Activated CD4-positive, alpha-beta memory T cell treated with anti-CD3 and anti-CD28 coated beads, Interleukin-2, amount 10 ng/mL, durations not matched to agents 7 days and 5 days (primary cell): ENCODE measurements at regions not wholly inside any gene's neighbourhood (a gene's known extent, or its start where the extent isn't known, plus 50 kb on each side); places are given as distances from the start of the nearest gene placed in this dataset.
"Not testable (repeated sequence)": the region's sequence is repeated elsewhere in the genome, so short reads cannot be mapped to it uniquely, and the experiment has no call there.

Experiments
- CTCF ChIA-PET: fragments of 350-600 bp; sonication (Branson Sonifier 250); formaldehyde crosslinking; loops from one replicate; lab custom pipeline; 2021; ENCODE audit warnings: antibody characterized with exemption, inconsistent platforms; lab: Charles Lee
- POLR2A ChIA-PET: fragments of 350-600 bp; sonication (Branson Sonifier 250); formaldehyde crosslinking; loops from one replicate; lab custom pipeline; 2021; ENCODE audit warnings: antibody characterized with exemption; lab: Charles Lee
- DNase-seq: peaks from one replicate; pipeline ENCODE4 v3.0.0-alpha.2; 2020
- H3K27ac Mint-ChIP-seq: one replicate; pipeline ENCODE4 v1.8.0; 2021; ENCODE audit warnings: mild to moderate bottlenecking, mixed read lengths
- H3K27me3 Mint-ChIP-seq: one replicate; pipeline ENCODE4 v1.8.0; 2021; ENCODE audit warnings: mixed read lengths
- H3K36me3 Mint-ChIP-seq: one replicate; pipeline ENCODE4 v1.8.0; 2021; ENCODE audit warnings: low read depth, mixed read lengths
- H3K4me1 Mint-ChIP-seq: one replicate; pipeline ENCODE4 v1.8.0; 2021; ENCODE audit warnings: mixed read lengths
- H3K4me3 Mint-ChIP-seq: one replicate; pipeline ENCODE4 v1.8.0; 2021; ENCODE audit warnings: mild to moderate bottlenecking, mixed read lengths
- H3K9me3 Mint-ChIP-seq: one replicate; pipeline ENCODE4 v1.8.0; 2021; ENCODE audit warnings: mixed read lengths

DNA sequence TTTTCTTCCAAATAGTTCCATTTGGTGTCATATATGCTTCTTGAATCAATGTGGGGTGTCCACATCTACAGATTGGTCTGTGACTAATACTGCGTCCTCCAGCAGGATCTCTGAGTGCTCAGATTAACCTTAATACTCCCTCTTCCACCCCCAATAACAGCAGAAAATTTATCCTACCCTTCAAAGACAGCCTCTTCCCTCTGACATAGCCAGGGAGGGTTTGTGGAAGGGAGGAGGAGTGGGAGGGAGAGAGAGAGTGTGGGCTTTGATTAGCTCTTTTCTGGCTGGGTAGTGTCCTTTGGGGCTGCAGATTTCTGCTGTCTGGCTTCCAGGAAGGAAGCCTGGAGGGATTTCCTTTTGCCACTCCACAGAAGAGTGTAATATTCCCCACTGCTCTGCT is 220.7 kb downstream of the TTC6 start:
- Mint-ChIP-seq H3K4me1 (no peaks in the 10 kb centered on the region), H3K27me3 (no peaks in the 10 kb centered on the region), H3K36me3 (no peaks in the 10 kb centered on the region), H3K4me3 (no peak overlapping the region), H3K27ac (no peak overlapping the region), H3K9me3 (no peaks in the 10 kb centered on the region)
- ChIA-PET POLR2A (no interaction called here), CTCF (no interaction called here)
- DNase-seq, result no peak

DNA sequence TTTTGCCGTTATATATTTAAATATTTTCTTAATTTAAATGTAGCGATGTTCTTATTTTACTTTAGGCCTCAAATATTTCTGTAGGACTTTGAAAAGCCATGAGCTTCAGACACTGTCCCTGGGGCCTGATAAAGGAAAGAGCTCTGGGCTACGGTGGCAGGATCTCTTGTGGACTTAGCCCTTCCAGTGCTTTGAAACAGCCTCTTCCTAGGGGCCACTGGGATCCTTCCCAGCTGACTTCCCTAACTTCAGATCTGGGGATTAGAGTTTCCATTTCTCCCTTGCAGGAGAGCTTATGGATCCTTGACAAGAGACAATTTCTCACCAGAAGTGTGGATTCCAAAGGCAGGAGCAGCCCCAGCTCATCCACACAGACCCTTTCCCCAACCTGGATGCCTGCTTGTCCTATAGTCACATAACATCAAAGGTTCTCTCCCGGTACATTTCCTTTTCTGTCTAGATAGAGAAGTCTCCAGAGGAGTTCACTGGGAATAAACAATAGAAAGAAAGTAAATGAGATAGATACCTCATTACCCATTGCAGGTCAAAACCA is 221.4 kb downstream of the TTC6 start:
- H3K27ac Mint-ChIP-seq, result no peak overlapping the region
- H3K9me3 Mint-ChIP-seq, result no peaks in the 10 kb centered on the region
- CTCF ChIA-PET, result no interaction called here
- H3K4me1 Mint-ChIP-seq, result peaks cover 3% of the 10 kb centered on the region
- POLR2A ChIA-PET, result no interaction called here
- H3K36me3 Mint-ChIP-seq, result no peaks in the 10 kb centered on the region
- no peak for DNase-seq
- H3K4me3 Mint-ChIP-seq, result no peak overlapping the region
- H3K27me3 Mint-ChIP-seq, result no peaks in the 10 kb centered on the region

DNA sequence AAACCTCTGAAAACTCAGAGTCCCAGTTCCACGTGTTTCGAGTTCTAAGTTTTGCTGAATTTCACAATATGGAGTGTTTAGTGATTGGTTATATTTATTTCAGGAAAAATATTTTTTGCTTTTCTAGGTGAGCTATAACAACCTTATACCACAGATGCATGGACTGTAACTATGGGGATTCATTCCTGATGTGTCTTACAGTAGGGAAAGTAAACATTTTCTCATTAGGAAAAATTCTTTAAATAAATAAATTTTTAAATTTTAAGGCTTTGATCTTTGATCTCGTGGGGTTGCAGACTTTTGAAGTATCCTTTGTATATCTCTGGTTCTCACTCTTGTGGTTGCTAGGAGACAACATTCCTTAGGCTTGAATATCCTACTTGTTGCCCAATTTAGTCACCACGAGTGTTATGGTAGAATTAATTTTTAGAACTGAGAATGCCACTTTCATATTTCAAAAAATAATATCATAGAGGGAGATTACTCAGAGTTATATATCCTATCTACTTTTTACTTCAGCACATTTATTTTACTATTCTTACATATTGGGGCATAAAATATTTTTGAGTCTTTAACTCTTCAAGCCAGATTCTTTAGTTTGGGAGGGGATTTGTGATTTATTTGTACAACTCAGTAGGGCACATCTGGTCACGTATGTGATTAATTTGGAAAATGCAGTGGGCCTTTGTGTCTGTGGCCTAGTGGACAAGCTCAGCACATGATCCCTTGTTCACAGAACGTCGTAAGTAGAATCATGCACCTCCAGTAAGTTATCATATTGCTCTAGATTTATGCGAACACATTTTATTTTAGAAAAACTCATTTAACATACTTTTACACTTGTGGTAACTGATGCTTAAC is 224.0 kb downstream of the TTC6 start:
- DNase-seq, result no peak
- no peak overlapping the region for H3K27ac Mint-ChIP-seq
- no peaks in the 10 kb centered on the region for H3K9me3 Mint-ChIP-seq
- ChIA-PET CTCF (no interaction called here), POLR2A (no interaction called here)
- peaks cover 3% of the 10 kb centered on the region for H3K4me1 Mint-ChIP-seq
- H3K36me3 Mint-ChIP-seq, result no peaks in the 10 kb centered on the region
- H3K4me3 Mint-ChIP-seq, result no peak overlapping the region
- no peaks in the 10 kb centered on the region for H3K27me3 Mint-ChIP-seq

DNA sequence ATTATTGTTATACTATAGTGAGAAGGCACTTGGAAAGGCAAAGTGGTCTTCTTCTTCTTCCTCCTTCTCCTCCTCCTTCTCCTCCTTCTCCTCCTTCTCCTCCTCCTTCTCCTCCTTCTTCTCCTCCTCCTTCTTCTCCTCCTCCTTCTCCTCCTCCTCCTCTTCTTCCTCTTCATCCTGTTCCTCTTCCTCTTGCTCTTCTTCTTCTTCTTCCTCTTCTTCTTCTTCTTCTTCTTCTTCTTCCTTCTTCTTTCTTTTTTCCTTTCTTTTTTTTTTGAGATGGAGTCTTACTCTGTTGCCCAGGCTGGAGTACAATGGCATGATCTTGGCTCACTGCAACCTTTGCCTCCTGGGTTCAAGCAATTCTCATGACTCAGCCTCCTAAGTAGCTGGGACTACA is 225.4 kb downstream of the TTC6 start:
- CTCF ChIA-PET, H3K27ac Mint-ChIP-seq: not testable (repeated sequence)

DNA sequence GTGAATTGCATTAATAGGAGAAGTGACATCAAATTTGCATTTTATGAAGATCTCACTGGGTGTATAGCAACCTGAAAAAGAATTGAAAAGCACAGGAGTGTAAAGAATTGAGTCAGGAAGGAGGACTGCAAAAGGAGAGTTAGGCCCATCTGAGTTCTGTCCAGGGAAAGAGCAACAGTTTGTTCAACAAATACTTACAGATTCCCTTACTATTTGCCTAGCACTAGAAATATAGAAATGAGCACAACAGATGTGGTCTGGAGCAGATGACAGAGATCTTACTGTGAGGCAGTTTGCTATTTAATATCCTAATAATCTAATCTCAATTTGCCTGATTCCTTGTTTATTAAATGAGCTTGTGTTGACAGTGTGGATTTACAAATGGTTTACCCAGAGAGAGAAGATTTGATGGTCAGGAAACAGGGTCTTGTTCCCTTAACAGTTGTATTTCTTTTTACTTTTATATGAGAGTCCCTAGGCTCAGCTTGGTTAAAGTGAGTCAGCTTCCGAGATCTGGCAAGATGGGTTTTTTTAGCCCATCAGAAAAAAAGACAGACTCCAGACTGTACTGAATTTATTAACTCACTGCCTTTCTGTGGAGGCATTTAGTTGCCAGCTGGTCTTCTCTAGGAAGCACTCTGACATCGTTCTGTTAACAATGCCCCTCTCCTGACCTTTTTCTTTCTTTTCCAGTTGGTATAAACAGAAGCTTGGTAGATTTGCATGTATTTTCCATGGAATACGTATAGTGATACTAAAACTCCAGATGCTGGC is 229.7 kb downstream of the TTC6 start:
- no peak overlapping the region for H3K4me3 Mint-ChIP-seq
- peaks cover 3% of the 10 kb centered on the region for H3K4me1 Mint-ChIP-seq
- no peaks in the 10 kb centered on the region for H3K36me3 Mint-ChIP-seq
- no peak overlapping the region for H3K27ac Mint-ChIP-seq
- no peaks in the 10 kb centered on the region for H3K27me3 Mint-ChIP-seq
- POLR2A ChIA-PET, result no interaction called here
- DNase-seq, result no peak
- CTCF ChIA-PET, result no interaction called here
- H3K9me3 Mint-ChIP-seq, result no peaks in the 10 kb centered on the region

More for the DNA sequence above, 225.4 kb downstream of the TTC6 start:
- POLR2A ChIA-PET, H3K27me3 Mint-ChIP-seq, H3K4me1 Mint-ChIP-seq, H3K9me3 Mint-ChIP-seq, H3K4me3 Mint-ChIP-seq, DNase-seq, H3K36me3 Mint-ChIP-seq: not testable (repeated sequence)

DNA sequence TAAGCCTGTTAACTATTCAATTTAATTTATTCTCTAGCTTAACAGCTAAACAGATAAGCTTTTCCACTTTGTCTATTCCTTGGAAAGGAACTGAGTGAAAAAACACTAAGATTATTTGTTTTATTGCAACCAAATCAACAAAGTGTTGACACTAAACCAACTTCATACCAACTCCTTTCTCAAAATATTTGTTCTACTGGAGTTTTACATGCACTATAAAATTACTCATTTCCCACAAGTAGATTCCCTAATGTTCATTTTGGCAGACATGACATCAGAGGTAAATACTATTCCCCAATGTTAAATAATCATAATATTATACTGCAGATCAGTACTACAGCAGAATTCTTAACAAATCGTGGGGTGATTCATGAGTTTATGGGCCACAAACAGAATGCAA is 231.4 kb downstream of the TTC6 start:
- Mint-ChIP-seq H3K27me3 (no peaks in the 10 kb centered on the region), H3K4me1 (no peaks in the 10 kb centered on the region), H3K36me3 (no peaks in the 10 kb centered on the region), H3K27ac (no peak overlapping the region), H3K9me3 (no peaks in the 10 kb centered on the region), H3K4me3 (no peak overlapping the region)
- ChIA-PET CTCF (interaction anchor here (1.2 kb wide), 1 partner anchor 595 kb away, joined by 4 read pairs; no protein-coding TSS in a partner anchor), POLR2A (no interaction called here)
- DNase-seq, result no peak

DNA sequence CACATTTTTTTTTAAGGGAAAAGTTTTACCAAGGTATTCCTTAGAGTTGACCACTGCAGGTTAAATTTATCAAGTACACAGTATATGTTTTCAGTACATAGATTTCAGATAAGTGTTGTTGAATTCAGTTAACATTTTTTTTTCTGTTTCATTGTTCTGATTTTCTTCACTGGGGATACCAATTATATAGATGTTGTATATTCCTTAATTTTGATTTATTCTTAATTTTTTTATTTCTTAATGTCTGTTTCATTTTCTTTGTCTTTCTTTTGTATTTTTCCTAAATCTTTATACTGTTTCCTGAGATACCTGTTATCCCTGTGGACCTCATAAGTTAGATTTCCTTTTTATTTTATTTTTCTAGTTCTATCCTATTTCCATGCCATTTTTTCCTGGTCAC is 234.8 kb downstream of the TTC6 start:
- peaks cover 2% of the 10 kb centered on the region for H3K9me3 Mint-ChIP-seq
- DNase-seq, result no peak
- H3K4me1 Mint-ChIP-seq, result no peaks in the 10 kb centered on the region
- H3K27me3 Mint-ChIP-seq, result no peaks in the 10 kb centered on the region
- H3K4me3 Mint-ChIP-seq, result no peak overlapping the region
- no peak overlapping the region for H3K27ac Mint-ChIP-seq
- ChIA-PET POLR2A (no interaction called here), CTCF (no interaction called here)
- no peaks in the 10 kb centered on the region for H3K36me3 Mint-ChIP-seq

DNA sequence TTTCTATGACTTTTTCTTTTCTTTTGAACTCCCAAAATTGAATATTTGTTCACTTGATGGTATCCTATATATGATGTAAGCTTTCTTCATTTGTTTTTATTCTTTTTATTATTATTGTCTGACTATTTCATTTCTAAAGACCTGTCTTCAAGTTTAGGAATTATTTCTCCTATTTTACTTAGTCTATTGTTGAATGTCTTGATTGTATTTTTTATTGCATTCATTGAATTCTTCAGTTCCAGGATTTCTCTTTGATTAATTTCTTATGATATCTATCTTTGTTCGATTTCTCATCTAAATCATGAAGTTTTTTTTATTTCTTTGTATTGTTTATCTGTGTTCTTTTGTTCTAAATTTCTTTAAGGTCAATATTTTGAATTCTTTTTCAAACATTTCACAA is 238.8 kb downstream of the TTC6 start:
- ChIA-PET CTCF (no interaction called here), POLR2A (no interaction called here)
- Mint-ChIP-seq H3K4me3 (no peak overlapping the region), H3K27me3 (no peaks in the 10 kb centered on the region), H3K4me1 (no peaks in the 10 kb centered on the region), H3K9me3 (peaks cover 5% of the 10 kb centered on the region), H3K36me3 (no peaks in the 10 kb centered on the region), H3K27ac (no peak overlapping the region)
- no peak for DNase-seq

DNA sequence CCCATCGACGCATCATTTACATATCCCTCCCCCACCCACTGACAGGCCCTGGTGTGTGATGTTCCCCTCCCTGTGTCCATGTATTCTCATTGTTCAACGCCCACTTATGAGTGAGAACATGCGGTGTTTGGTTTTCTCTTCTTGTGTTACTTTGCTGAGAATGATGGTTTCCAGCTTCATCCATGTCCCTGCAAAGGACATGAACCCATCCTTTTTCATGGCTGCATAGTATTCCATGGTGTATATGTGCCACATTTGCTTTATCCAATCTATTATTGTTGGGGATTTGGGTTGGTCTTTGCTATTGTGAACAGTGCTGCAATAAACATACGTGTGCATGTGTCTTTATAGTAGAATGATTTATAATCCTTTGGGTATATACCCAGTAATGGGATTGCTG is 243.3 kb downstream of the TTC6 start:
- H3K4me3 Mint-ChIP-seq, H3K9me3 Mint-ChIP-seq, H3K36me3 Mint-ChIP-seq, H3K27ac Mint-ChIP-seq, DNase-seq, POLR2A ChIA-PET, H3K27me3 Mint-ChIP-seq, H3K4me1 Mint-ChIP-seq, CTCF ChIA-PET: not testable (repeated sequence)

DNA sequence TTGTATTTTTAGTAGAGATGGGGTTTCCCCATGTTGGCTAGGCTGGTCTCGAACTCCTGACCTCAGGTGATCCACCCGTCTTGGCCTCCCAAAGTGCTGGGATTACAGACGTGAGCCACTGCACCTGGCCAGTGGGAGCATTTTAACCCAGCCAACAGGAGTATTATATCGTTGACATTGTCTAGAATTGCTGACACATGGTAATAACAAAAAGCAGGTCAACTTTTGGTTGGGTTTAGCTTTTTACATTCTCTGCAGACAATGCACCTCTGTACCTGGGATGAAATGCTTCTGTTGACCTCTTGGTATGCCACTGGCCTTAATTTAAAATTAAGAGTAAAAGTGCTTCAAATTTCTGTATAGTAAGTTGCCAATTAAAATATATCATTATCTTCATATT is 245.6 kb downstream of the TTC6 start:
- H3K27me3 Mint-ChIP-seq, POLR2A ChIA-PET, H3K36me3 Mint-ChIP-seq, H3K27ac Mint-ChIP-seq, H3K9me3 Mint-ChIP-seq, H3K4me3 Mint-ChIP-seq, CTCF ChIA-PET, H3K4me1 Mint-ChIP-seq, DNase-seq: not testable (repeated sequence)

DNA sequence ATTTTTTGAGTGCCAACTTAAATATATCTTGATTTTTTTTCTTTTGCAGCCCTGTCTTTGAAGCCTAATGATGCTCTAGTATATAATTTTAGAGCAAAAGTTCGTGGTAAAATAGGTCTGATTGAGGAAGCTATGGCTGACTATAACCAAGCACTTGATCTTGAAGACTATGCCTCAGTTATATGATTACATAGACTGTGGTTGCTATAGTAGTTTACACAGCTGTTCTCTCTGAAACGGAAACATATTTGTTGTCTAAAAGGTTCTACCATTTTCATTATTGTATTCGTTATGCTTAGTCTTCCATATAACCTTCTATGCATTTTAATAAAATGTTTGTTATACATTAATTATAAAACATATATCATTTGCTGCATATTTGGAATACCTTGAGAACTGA is 246.7 kb downstream of the TTC6 start:
- Mint-ChIP-seq H3K36me3 (no peaks in the 10 kb centered on the region), H3K27ac (no peak overlapping the region), H3K4me3 (no peak overlapping the region), H3K4me1 (no peaks in the 10 kb centered on the region), H3K27me3 (no peaks in the 10 kb centered on the region), H3K9me3 (peaks cover 6% of the 10 kb centered on the region)
- POLR2A ChIA-PET, result no interaction called here
- no peak for DNase-seq
- CTCF ChIA-PET, result no interaction called here

DNA sequence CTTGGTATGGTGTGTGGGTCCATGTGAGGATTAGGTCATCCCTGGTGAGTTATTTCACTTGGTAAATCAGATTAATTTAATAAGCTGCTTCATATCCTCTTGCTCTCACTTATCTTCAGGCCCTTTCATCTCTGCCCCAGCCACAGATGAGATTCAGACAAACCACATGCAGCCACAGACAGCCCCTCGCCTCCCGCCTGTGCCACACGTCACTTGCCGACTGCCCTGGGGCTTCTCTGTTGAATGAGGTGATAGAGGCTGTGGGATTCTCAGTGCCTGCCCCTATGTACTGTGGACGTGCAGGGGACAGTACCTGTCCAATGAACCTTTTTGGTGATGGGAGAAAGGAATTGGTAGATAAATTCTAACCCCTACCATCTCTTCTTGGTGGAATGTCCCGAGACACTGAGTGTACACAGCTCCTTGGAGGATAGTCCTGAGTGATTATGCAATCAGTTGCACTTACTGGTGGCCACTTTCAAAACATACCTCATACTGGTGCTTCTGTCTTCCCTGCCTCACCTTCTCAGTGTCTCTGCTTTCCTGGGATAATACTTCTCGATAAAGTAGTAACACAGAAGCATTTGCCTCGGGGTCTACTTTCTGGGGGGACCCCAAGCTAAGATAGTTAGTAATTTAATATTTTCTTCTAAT is 248.7 kb downstream of the TTC6 start:
- H3K4me3 Mint-ChIP-seq, result no peak overlapping the region
- H3K36me3 Mint-ChIP-seq, result no peaks in the 10 kb centered on the region
- H3K27ac Mint-ChIP-seq, result no peak overlapping the region
- peaks cover 3% of the 10 kb centered on the region for H3K9me3 Mint-ChIP-seq
- no peak for DNase-seq
- H3K27me3 Mint-ChIP-seq, result no peaks in the 10 kb centered on the region
- ChIA-PET POLR2A (no interaction called here), CTCF (no interaction called here)
- H3K4me1 Mint-ChIP-seq, result no peaks in the 10 kb centered on the region

DNA sequence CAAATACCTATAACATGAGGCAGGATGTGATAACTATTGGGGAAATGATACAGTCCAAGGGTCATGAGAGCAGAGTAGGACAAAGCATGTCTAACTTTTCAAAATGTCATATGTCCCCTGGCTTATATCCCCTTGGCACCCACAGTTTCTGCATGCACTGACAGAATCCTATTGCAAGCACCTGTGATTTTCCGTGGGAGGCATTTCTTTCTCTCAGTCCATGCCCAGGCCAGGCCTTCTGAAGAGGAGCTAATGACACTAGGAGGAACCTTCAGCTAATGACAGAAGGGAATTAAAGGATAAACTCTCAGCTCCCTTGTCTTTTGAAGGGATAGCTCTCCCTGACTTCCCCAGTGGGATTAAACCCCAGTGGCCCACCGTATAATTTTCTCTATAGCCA is 249.2 kb downstream of the TTC6 start:
- no peak for DNase-seq
- H3K27ac Mint-ChIP-seq, result no peak overlapping the region
- H3K4me3 Mint-ChIP-seq, result no peak overlapping the region
- ChIA-PET POLR2A (no interaction called here), CTCF (no interaction called here)
- peaks cover under 1% of the 10 kb centered on the region for H3K9me3 Mint-ChIP-seq
- H3K27me3 Mint-ChIP-seq, result no peaks in the 10 kb centered on the region
- no peaks in the 10 kb centered on the region for H3K36me3 Mint-ChIP-seq
- no peaks in the 10 kb centered on the region for H3K4me1 Mint-ChIP-seq
